ENCODE measurements at regions not wholly inside any gene's neighbourhood (a gene's known extent, or its start where the extent isn't known, plus 50 kb on each side); places are given as distances from the start of the nearest gene placed in this dataset.

DNA sequence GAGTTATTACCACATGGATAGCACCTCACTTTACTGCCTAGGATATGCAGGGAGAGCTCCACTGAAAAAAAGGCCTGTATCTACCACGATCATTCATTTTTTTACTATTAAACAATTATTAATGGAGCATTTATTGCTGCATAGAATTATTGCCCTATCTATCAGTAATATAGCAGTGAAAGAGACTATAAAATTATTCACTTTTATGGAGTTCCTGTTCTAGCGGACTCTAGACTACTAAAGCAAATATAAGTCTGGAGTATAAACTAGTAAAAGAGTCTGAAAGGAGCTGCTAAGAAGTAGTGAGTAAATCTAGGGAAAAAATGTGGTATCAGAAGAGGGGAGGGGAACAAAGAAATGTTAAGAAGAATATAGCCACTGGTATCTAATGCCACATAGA, 150.4 kb upstream of the CYLC2 start:
- TF ChIP-seq CTCF (conservative IDR thresholded peaks at IDR 0.05 in 1 of 2, IDR thresholded peaks at IDR 0.05 in 1 of 2; ENCODE audit: low read depth in 1 of 2, low read length in 2 of 2) (no peak), EZH2 (IDR thresholded peaks at IDR 0.05; ENCODE audit: low read length, missing control alignments) (no peak)

All from fibroblast of lung (primary cell).